Raji (cell line): ENCODE measurements at regions not wholly inside any gene's neighbourhood (a gene's known extent, or its start where the extent isn't known, plus 50 kb on each side); places are given as distances from the start of the nearest gene placed in this dataset.

Experiments used
- POLR2A ChIP-seq: IDR thresholded peaks from 2 replicates; pipeline ENCODE4 v1.6.1; 2011; ENCODE audit warnings: low read depth, low read length, control low read depth; ENCODE audit not compliant: insufficient read depth

- TF ChIP-seq POLR2A, result no peak
These were observed 241.7 kb upstream of the KLF14 start for GRCh38 chr7:130975731-130976130.

DNA sequence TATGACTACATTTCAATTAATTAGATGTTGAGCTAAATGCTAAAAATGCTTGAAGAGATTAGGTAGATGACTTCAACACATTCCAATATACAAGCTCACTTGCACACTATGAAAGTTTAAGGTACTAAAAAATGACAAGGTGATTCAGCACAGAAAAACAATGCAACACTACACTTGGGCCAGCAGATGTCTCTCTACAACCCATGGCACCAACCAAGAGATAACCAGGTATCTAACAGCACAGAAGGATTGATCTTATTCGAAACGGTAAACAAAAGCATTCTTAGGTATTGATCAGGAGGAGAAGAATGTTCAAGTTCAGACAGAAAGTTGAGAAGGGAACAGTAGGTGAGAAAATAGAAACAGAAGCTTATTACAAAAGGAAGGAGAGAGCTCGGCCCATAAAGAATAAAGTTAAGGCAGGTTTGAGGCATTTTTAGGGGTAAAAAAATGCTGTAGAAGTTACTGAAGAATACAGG lies 248.2 kb upstream of the KLF14 start:
- no peak for TF ChIP-seq POLR2A

GRCh38 chr7:130982651-130983050 lies 248.6 kb upstream of the KLF14 start:
- TF ChIP-seq POLR2A, result no peak

GRCh38 chr7:130985361-130985760 lies 251.4 kb upstream of the KLF14 start:
- no peak for TF ChIP-seq POLR2A

DNA sequence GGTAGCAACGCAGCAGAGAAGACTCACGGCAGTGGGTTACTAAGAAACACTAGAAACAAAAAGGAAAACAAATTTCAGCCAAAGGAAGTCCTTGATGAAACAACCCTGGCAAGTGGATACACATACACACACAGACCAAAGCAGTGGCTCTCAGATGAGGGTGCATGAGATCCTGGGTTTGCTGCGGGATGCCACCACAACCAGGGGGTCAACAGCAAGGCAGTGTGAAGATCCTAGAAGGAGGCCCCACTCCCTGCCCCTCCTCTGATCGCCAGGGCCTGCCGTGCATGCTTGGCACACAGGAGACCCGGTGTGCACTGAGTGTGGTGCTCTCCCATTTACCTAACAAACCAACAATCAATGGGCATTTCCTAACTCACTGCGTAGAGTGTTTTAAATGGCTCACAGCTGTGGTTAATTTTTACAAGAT lies 252.3 kb upstream of the KLF14 start:
- TF ChIP-seq POLR2A, result no peak

DNA sequence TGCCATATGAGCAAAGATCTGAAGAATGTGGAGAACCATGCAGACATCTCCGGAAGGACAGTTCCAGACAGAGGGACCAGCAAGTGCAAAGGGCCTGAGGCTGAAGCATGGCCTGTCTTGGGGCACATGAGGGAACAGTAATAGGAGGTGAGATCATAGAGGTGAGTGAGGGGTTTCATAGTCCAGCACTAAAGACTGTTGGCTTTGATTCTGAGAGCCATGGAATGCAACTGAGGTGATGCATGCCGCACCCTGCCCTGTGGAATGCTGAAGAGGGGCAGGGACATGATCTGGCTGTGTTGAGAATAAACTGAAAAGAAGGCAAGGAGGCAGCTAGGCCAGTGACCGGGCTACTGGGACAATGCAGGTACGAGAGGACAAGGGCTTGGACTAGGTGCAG lies 253.1 kb upstream of the KLF14 start:
- TF ChIP-seq POLR2A, result no peak

GRCh38 chr7:130988443-130988842 lies 254.4 kb upstream of the KLF14 start:
- no peak for TF ChIP-seq POLR2A

- no peak for TF ChIP-seq POLR2A
These were observed 255.2 kb upstream of the KLF14 start for GRCh38 chr7:130989101-130989795.

GRCh38 chr7:130990178-130990832 lies 256.3 kb upstream of the KLF14 start:
- TF ChIP-seq POLR2A, result no peak

- TF ChIP-seq POLR2A, result no peak
These were observed 259.8 kb upstream of the KLF14 start for GRCh38 chr7:130993671-130994365.

- no peak for TF ChIP-seq POLR2A
These were observed 260.5 kb upstream of the KLF14 start for GRCh38 chr7:130994378-130995115.

- no peak for TF ChIP-seq POLR2A
These were observed 261.5 kb upstream of the KLF14 start for GRCh38 chr7:130995252-130996081.

DNA sequence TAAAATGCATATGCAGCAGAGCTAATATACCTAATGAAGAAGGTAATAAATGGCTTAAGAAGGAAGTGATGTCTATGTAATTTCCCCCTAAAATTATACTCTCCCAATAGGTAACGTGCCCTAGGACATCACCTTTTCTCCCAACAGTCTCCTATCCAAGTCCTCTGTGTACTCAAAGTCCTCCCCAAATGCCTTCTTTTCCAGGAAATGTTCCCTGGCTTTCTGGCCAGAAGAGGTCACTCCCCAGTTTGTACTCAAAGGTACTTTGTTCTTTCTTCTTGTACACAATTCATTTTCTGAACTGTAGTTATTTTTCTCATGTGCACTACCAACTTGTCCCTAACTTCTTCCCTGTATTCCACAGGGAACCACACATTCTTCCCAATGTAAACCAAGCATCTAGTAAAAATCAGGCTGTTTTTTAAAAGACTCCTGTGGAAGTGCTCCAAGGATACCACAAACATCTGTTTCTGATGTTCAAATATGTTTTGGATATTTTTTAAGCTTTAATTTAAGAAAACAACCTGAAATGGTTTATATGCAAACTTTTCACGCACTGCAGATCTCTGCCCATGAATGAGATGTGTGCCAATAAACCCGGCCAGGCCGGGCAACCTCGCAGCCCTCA lies 262.3 kb upstream of the KLF14 start:
- no peak for TF ChIP-seq POLR2A

DNA sequence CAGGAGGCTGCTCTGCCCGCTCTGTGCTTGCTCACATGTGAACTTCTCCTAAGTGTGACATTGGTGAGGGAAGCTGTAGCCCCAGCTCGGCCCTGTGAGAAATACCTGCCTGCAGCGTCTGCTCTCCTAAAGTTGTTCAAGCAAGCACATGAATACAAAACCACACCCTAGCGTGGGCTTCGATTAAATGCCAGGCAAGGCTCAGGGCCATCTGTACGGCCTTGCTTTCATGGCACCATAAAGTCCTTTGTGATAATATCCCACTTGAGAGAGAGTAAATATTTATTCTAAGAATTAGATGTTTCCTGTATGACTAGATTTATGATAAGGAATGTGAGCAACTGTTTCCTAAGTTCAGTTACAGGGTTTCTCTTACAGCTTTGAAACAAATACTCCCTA lies 262.8 kb upstream of the KLF14 start:
- no peak for TF ChIP-seq POLR2A
